AG04449 (cell line): ENCODE measurements at regions not wholly inside any gene's neighbourhood (a gene's known extent, or its start where the extent isn't known, plus 50 kb on each side); places are given as distances from the start of the nearest gene placed in this dataset.

Experiments used
- CTCF ChIA-PET: fragments of 350-600 bp; formaldehyde crosslinking; extraction: SDS; loops from one replicate; lab custom pipeline; 2021; ENCODE audit warnings: antibody characterized with exemption; lab: Yijun Ruan, JAX
- POLR2A ChIA-PET: fragments of 400-600, 350-600 bp; formaldehyde crosslinking; extraction: SDS; loops from one replicate; lab custom pipeline; 2020; ENCODE audit warnings: antibody characterized with exemption, inconsistent platforms; lab: Yijun Ruan, JAX
- DNase-seq: peaks from one replicate; pipeline ENCODE4 v3.0.0-alpha.2; 2010; ENCODE audit warnings: low read depth, low spot score
- H3K4me3 ChIP-seq: 2 replicates; pipeline ENCODE4 v1.5.1; 2011; ENCODE audit warnings: low read depth, mild to moderate bottlenecking, control low read depth, low read length
- CTCF ChIP-seq: IDR thresholded peaks from one replicate; pipeline ENCODE4 v1.5.1; 2011; ENCODE audit warnings: mild to moderate bottlenecking, moderate library complexity, low read length, control low read depth, inconsistent platforms; ENCODE audit not compliant: insufficient read depth; ENCODE audit errors: missing control alignments

GRCh38 chr9:79384091-79384490, 187.7 kb upstream of the TLE4 start:
- no peak for TF ChIP-seq CTCF
- H3K4me3 ChIP-seq, result no peak overlapping the region
- POLR2A ChIA-PET, result no interaction called here
- DNase-seq, result no peak
- CTCF ChIA-PET, result no interaction called here

- no peak overlapping the region for H3K4me3 ChIP-seq
- CTCF ChIA-PET, result no interaction called here
- no peak for DNase-seq
- TF ChIP-seq CTCF, result no peak
- POLR2A ChIA-PET, result no interaction called here
These were observed 187.3 kb upstream of the TLE4 start for GRCh38 chr9:79384501-79384900.

GRCh38 chr9:79387101-79387835, 184.5 kb upstream of the TLE4 start:
- CTCF ChIA-PET, result no interaction called here
- no peak for TF ChIP-seq CTCF
- POLR2A ChIA-PET, result no interaction called here
- no peak overlapping the region for H3K4me3 ChIP-seq
- no peak for DNase-seq

GRCh38 chr9:79390077-79390698, 181.6 kb upstream of the TLE4 start:
- TF ChIP-seq CTCF, result no peak
- no peak overlapping the region for H3K4me3 ChIP-seq
- CTCF ChIA-PET, result interaction anchor here (1.0 kb wide), 1 partner anchor 261 kb away, joined by 3 read pairs; no protein-coding TSS in a partner anchor
- DNase-seq, result no peak
- POLR2A ChIA-PET, result interaction anchor here (0.5 to 0.8 kb wide), 2 partner anchors 20 to 181 kb away, joined by 3 to 4 read pairs; partner anchors contain the start of gene TLE4

- POLR2A ChIA-PET, result interaction anchor here (0.5 kb wide), 1 partner anchor 19 kb away, joined by 3 read pairs; no protein-coding TSS in a partner anchor
- no peak overlapping the region for H3K4me3 ChIP-seq
- no peak for DNase-seq
- CTCF ChIA-PET, result no interaction called here
- TF ChIP-seq CTCF, result no peak
These were observed 180.7 kb upstream of the TLE4 start for GRCh38 chr9:79390781-79391770.
